Loucy (cell line): ENCODE measurements at regions not wholly inside any gene's neighbourhood (a gene's known extent, or its start where the extent isn't known, plus 50 kb on each side); places are given as distances from the start of the nearest gene placed in this dataset.

ENCODE experiments used
- H2AFZ ChIP-seq: fragments of 200-600 bp; sonication (generic); 2 replicates; pipeline ENCODE4 v1.6.0; 2016; ENCODE audit warnings: antibody characterized with exemption, mild to moderate bottlenecking, low read length, moderate library complexity
- H3F3A ChIP-seq: fragments of 200-600 bp; 2 replicates; pipeline ENCODE4 v1.6.0; 2016; ENCODE audit warnings: antibody characterized with exemption, low read depth, mild to moderate bottlenecking
- H3K27me3 ChIP-seq: fragments of 200-600 bp; sonication (generic); 2 replicates; pipeline ENCODE4 v1.6.1; 2014; ENCODE audit warnings: low read length, mild to moderate bottlenecking; ENCODE audit not compliant: insufficient read depth, poor library complexity, severe bottlenecking
- H3K36me3 ChIP-seq: fragments of 200-600 bp; sonication (generic); 2 replicates; pipeline ENCODE4 v1.6.1; 2016; ENCODE audit warnings: low read length; ENCODE audit not compliant: insufficient read depth
- H3K4me1 ChIP-seq: fragments of 200-600 bp; sonication (generic); 2 replicates; pipeline ENCODE4 v1.5.1; 2014; ENCODE audit warnings: low read length, mild to moderate bottlenecking; ENCODE audit not compliant: insufficient read depth, poor library complexity, severe bottlenecking
- H3K4me2 ChIP-seq: fragments of 200-600 bp; sonication (generic); 2 replicates; pipeline ENCODE4 v1.6.0; 2014; ENCODE audit warnings: antibody characterized with exemption, low read length, low read depth, mild to moderate bottlenecking; ENCODE audit not compliant: poor library complexity, severe bottlenecking
- H3K4me3 ChIP-seq: fragments of 200-600 bp; sonication (generic); 2 replicates; pipeline ENCODE4 v1.5.1; 2014; ENCODE audit warnings: low read length, mild to moderate bottlenecking, mixed read lengths; ENCODE audit not compliant: poor library complexity, severe bottlenecking
- H3K79me2 ChIP-seq: fragments of 200-600 bp; sonication (generic); 2 replicates; pipeline ENCODE4 v1.6.1; 2014; ENCODE audit warnings: low read length; ENCODE audit not compliant: insufficient read depth
- H3K9ac ChIP-seq: fragments of 200-600 bp; sonication (generic); 2 replicates; pipeline ENCODE4 v1.6.0; 2014; ENCODE audit warnings: mild to moderate bottlenecking, low read depth, low read length, moderate library complexity; ENCODE audit not compliant: poor library complexity, severe bottlenecking
- H3K9me2 ChIP-seq: fragments of 200-600 bp; sonication (generic); replicated peaks from 2 replicates; pipeline ENCODE4 v1.6.1; 2016; ENCODE audit warnings: low read depth, low read length, mixed read lengths
- H3K9me3 ChIP-seq: fragments of 200-600 bp; sonication (generic); 2 replicates; pipeline ENCODE4 v1.6.1; 2014; ENCODE audit warnings: mild to moderate bottlenecking, antibody characterized with exemption, low read length, low read depth; ENCODE audit not compliant: insufficient read depth
- H4K20me1 ChIP-seq: fragments of 200-600 bp; sonication (generic); 2 replicates; pipeline ENCODE4 v1.6.0; 2014; ENCODE audit warnings: antibody characterized with exemption, low read length, mild to moderate bottlenecking; ENCODE audit not compliant: insufficient read depth, poor library complexity, severe bottlenecking
- CTCF ChIP-seq: fragments of 200-600 bp; sonication (generic); conservative IDR thresholded peaks from 2 replicates; pipeline ENCODE4 v1.5.1; 2014; ENCODE audit warnings: mild to moderate bottlenecking, antibody characterized with exemption, low read length
- EZH2phosphoT487 ChIP-seq: fragments of 200-600 bp; IDR thresholded peaks from 2 replicates; pipeline ENCODE4 v1.6.1; 2018; ENCODE audit warnings: antibody characterized with exemption, mild to moderate bottlenecking, moderate library complexity, borderline replicate concordance

DNA sequence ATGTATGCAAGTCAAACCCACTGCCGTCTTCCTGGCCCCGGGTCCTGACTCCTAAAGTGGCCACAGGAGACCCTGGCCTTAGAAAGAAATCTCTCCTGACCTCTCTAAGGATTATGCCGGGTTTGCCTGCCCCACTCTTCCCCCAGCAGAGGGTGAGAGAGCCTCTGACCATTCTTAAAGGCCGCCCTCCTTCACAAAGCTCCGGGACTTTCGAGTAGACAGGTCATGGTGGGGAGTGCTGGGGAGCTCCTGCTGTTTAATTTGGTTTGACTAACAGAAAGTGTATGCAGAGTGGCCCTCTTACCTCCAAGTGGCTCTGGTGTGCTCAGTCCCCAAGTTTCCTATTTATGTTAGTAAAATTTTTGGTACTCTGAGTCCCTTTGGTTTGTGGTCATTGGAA lies 111.8 kb downstream of the LRRC70 start:
- no peaks in the 10 kb centered on the region for H3F3A ChIP-seq
- no peaks in the 10 kb centered on the region for H3K4me1 ChIP-seq
- H3K27me3 ChIP-seq = no peaks in the 10 kb centered on the region
- H3K9me2 ChIP-seq = no peaks in the 10 kb centered on the region
- no peak overlapping the region for H2AFZ ChIP-seq
- no peak overlapping the region for H3K9ac ChIP-seq
- H3K4me2 ChIP-seq = no peak overlapping the region
- no peak overlapping the region for H3K4me3 ChIP-seq
- H3K36me3 ChIP-seq = no peaks in the 10 kb centered on the region
- H3K79me2 ChIP-seq = no peaks in the 10 kb centered on the region
- no peaks in the 10 kb centered on the region for H3K9me3 ChIP-seq
- H4K20me1 ChIP-seq = no peaks in the 10 kb centered on the region
- TF ChIP-seq CTCF (no peak), EZH2phosphoT487 (no peak)

- TF ChIP-seq EZH2phosphoT487 (no peak), CTCF (no peak)
- Histone ChIP-seq H3F3A (no peaks in the 10 kb centered on the region), H3K9me2 (no peaks in the 10 kb centered on the region), H3K79me2 (no peaks in the 10 kb centered on the region), H3K9ac (no peak overlapping the region), H3K4me2 (no peak overlapping the region), H3K4me3 (no peak overlapping the region), H3K27me3 (no peaks in the 10 kb centered on the region), H4K20me1 (no peaks in the 10 kb centered on the region), H3K4me1 (no peaks in the 10 kb centered on the region), H3K36me3 (no peaks in the 10 kb centered on the region), H2AFZ (no peak overlapping the region), H3K9me3 (no peaks in the 10 kb centered on the region)
Measured at GRCh38 chr5:62689599-62690368, 111.2 kb downstream of the LRRC70 start.

GRCh38 chr5:62686692-62687091 lies 108.1 kb downstream of the LRRC70 start:
- Histone ChIP-seq H3K36me3 (no peaks in the 10 kb centered on the region), H3F3A (no peaks in the 10 kb centered on the region), H3K79me2 (no peaks in the 10 kb centered on the region), H3K4me2 (no peak overlapping the region), H3K9me3 (no peaks in the 10 kb centered on the region), H3K9ac (no peak overlapping the region), H3K4me3 (no peak overlapping the region), H4K20me1 (no peaks in the 10 kb centered on the region), H3K27me3 (no peaks in the 10 kb centered on the region), H3K4me1 (no peaks in the 10 kb centered on the region), H2AFZ (no peak overlapping the region), H3K9me2 (no peaks in the 10 kb centered on the region)
- no peak for TF ChIP-seq EZH2phosphoT487
- no peak for TF ChIP-seq CTCF
